ENCODE measurements at regions not wholly inside any gene's neighbourhood (a gene's known extent, or its start where the extent isn't known, plus 50 kb on each side); places are given as distances from the start of the nearest gene placed in this dataset.

DNA sequence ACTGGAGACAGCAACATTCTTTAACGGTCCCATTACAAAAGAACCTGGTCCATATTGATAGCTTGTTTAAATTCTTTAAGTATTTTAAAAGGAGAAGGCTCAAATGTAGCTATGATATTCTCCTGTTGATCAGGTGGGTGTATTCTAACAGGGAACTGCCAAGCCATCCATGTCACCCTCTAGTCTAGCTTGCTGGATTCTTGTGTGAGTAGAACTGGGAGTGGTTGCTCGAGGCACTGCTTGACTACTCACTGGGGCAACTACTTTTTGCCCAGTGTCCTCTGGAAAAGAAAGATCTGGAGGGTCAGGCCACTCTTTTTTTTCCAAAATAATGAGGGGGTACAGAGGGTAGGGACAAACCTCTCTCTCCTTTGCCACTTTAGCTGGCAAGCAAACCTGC, 155.1 kb downstream of the ZNF518B start (continued):
- TF ChIP-seq ZNF462 (CRISPR knock-in tag; IDR thresholded peaks at IDR 0.05) (no peak), EZH2 (IDR thresholded peaks at IDR 0.05; ENCODE audit: low read depth, unreplicated experiment) (no peak), CREB1 (CRISPR knock-in tag; IDR thresholded peaks at IDR 0.05; ENCODE audit: low read depth) (no peak), ZNF114 (CRISPR knock-in tag; IDR thresholded peaks at IDR 0.05) (no peak), ETS1 (IDR thresholded peaks at IDR 0.05) (no peak), REST (IDR thresholded peaks at IDR 0.05; ENCODE audit: unreplicated experiment) (no peak), JUNB (IDR thresholded peaks at IDR 0.05; ENCODE audit: unreplicated experiment) (no peak), STAT1 (IDR thresholded peaks at IDR 0.05; ENCODE audit: unreplicated experiment) (no peak)

Data from GM23338 (cell line).